ENCODE measurements at regions not wholly inside any gene's neighbourhood (a gene's known extent, or its start where the extent isn't known, plus 50 kb on each side); places are given as distances from the start of the nearest gene placed in this dataset.

GRCh38 chr5:87752362-87752761 lies 339.6 kb upstream of the CCNH start:
- Histone ChIP-seq H3K4me1 (0 out of 2 replicates have a peak, but pooled peaks cover 3% of the 10 kb centered on the region), H3K4me3 (ENCODE audit: low read depth, low read length) (no peak overlapping the region), H3K27me3 (replicated peaks; ENCODE audit: control insufficient read depth, insufficient read depth, low read length) (no peaks in the 10 kb centered on the region), H3K36me3 (ENCODE audit: control insufficient read depth, insufficient read depth, low read length) (no peaks in the 10 kb centered on the region), H3K9me3 (no peaks in the 10 kb centered on the region)
- intact Hi-C loops (cut with micrococcal nuclease; ENCODE audit: unreplicated experiment): no loop called here
- no peak for DNase-seq
- Mint-ChIP-seq H3K36me3 (ENCODE audit: insufficient read depth, unreplicated experiment) (no peaks in the 10 kb centered on the region), H3K4me1 (ENCODE audit: low read depth, unreplicated experiment) (no peaks in the 10 kb centered on the region), H3K4me3 (ENCODE audit: unreplicated experiment) (no peak overlapping the region), H3K9me3 (ENCODE audit: unreplicated experiment) (no peaks in the 10 kb centered on the region), H3K27ac (ENCODE audit: unreplicated experiment) (no peak overlapping the region), H3K27me3 (ENCODE audit: insufficient read depth, unreplicated experiment) (no peaks in the 10 kb centered on the region)
- no peak for TF ChIP-seq CTCF (IDR thresholded peaks at IDR 0.05; ENCODE audit: insufficient read depth in 1 of 2, low read depth in 1 of 2, low read length in 1 of 2, severe bottlenecking in 1 of 2, unreplicated experiment in 1 of 2)
- POLR2A ChIA-PET: no interaction called here
- CTCF ChIA-PET: no interaction called here
- no TSS peak for BruUV-seq (replicated peaks)

- Histone ChIP-seq H3K36me3 (ENCODE audit: control insufficient read depth, insufficient read depth, low read length) (no peaks in the 10 kb centered on the region), H3K4me1 (no peaks in the 10 kb centered on the region), H3K27me3 (replicated peaks; ENCODE audit: control insufficient read depth, insufficient read depth, low read length) (no peaks in the 10 kb centered on the region), H3K4me3 (ENCODE audit: low read depth, low read length) (no peak overlapping the region), H3K9me3 (no peaks in the 10 kb centered on the region)
- Mint-ChIP-seq H3K27ac (ENCODE audit: unreplicated experiment) (no peak overlapping the region), H3K27me3 (ENCODE audit: insufficient read depth, unreplicated experiment) (no peaks in the 10 kb centered on the region), H3K36me3 (ENCODE audit: insufficient read depth, unreplicated experiment) (no peaks in the 10 kb centered on the region), H3K4me3 (ENCODE audit: unreplicated experiment) (no peak overlapping the region), H3K9me3 (ENCODE audit: unreplicated experiment) (no peaks in the 10 kb centered on the region), H3K4me1 (ENCODE audit: low read depth, unreplicated experiment) (no peaks in the 10 kb centered on the region)
- DNase-seq: no peak
- ChIA-PET CTCF (no interaction called here), POLR2A (no interaction called here)
- no TSS peak for BruUV-seq (replicated peaks)
- intact Hi-C loops (cut with micrococcal nuclease; ENCODE audit: unreplicated experiment): no loop called here
- no peak for TF ChIP-seq CTCF (IDR thresholded peaks at IDR 0.05; ENCODE audit: insufficient read depth in 1 of 2, low read depth in 1 of 2, low read length in 1 of 2, severe bottlenecking in 1 of 2, unreplicated experiment in 1 of 2)
Observed at GRCh38 chr5:87751824-87752223, 339.1 kb upstream of the CCNH start.

GRCh38 chr5:87746891-87747377 lies 334.2 kb upstream of the CCNH start:
- no peaks in the 10 kb centered on the region for H3K36me3 ChIP-seq (ENCODE audit: control insufficient read depth, insufficient read depth, low read length)
- intact Hi-C loops (cut with micrococcal nuclease; ENCODE audit: unreplicated experiment): no loop called here
- ChIA-PET POLR2A (no interaction called here), CTCF (no interaction called here)
- H3K9me3 ChIP-seq: no peaks in the 10 kb centered on the region
- no peak overlapping the region for H3K4me3 ChIP-seq (ENCODE audit: low read depth, low read length)
- Mint-ChIP-seq H3K27ac (ENCODE audit: unreplicated experiment) (no peak overlapping the region), H3K4me3 (ENCODE audit: unreplicated experiment) (no peak overlapping the region), H3K36me3 (ENCODE audit: insufficient read depth, unreplicated experiment) (no peaks in the 10 kb centered on the region), H3K27me3 (ENCODE audit: insufficient read depth, unreplicated experiment) (peaks cover 2% of the 10 kb centered on the region), H3K4me1 (ENCODE audit: low read depth, unreplicated experiment) (no peaks in the 10 kb centered on the region), H3K9me3 (ENCODE audit: unreplicated experiment) (no peaks in the 10 kb centered on the region)
- no peak for DNase-seq
- no peaks in the 10 kb centered on the region for H3K4me1 ChIP-seq
- TF ChIP-seq CTCF (IDR thresholded peaks at IDR 0.05; ENCODE audit: insufficient read depth in 1 of 2, low read depth in 1 of 2, low read length in 1 of 2, severe bottlenecking in 1 of 2, unreplicated experiment in 1 of 2): no peak
- no TSS peak for BruUV-seq (replicated peaks)
- H3K27me3 ChIP-seq (replicated peaks; ENCODE audit: control insufficient read depth, insufficient read depth, low read length): no peaks in the 10 kb centered on the region
